Heart left ventricle (tissue), 13 donors: ENCODE measurements at regions not wholly inside any gene's neighbourhood (a gene's known extent, or its start where the extent isn't known, plus 50 kb on each side); places are given as distances from the start of the nearest gene placed in this dataset.

Experiments
- POLR2A ChIP-seq, 2 donors: fragments of 450-650 bp; IDR thresholded peaks; one replicate each; pipeline ENCODE4 v1.6.1; 2017; ENCODE audit warnings: antibody characterized with exemption in 2 of 2, mild to moderate bottlenecking in 2 of 2, moderate library complexity in 2 of 2
- TF ChIP-seq, protein P1 (sequence below), 12 donors: fragments of 200-600 bp; sonication (generic) in 4 of 12; IDR thresholded peaks; one replicate each; pipeline versions ENCODE4 v1.5.0 to v1.8.0; 2018 to 2022; ENCODE audit warnings: antibody characterized with exemption in 12 of 12, mild to moderate bottlenecking in 5 of 12
- donor health status: ischemic (EF 13 %, LVEDD 7.1; RV severe dilation, severe dysfunction).
- donor health status: DM: no; HTN: yes; CAD: no.
- donor health status: DM: no; HTN: no; CAD: no.
- donor health status: ischemic (EF 25% LVEDD 6.9; RV normal size, moderate dysfunction).
- donor health status: ischemic (EF 25% LVEDD 5.7; RV mildly dilated, moderate dysfunction).
- donor health status: ischemic (EF 35%, LVEDD 5.7; RV mildly dilated, moderate dysfunction).
- donor health status: nonischemic (EF 11% LVEDD 7.7; RV severe dilation, severe dysfunction).
- donor health status: DM: yes; HTN: yes; CAD: no.
- donor health status: PGD.
- donor health status: ischemic (EF 29% LVEDD 5.4; RV normal size, mild dysfunction).
- donor health status: nonischemic (EF 23%, LVEDD 6.1; RV moderate dilation, normal function).

DNA sequence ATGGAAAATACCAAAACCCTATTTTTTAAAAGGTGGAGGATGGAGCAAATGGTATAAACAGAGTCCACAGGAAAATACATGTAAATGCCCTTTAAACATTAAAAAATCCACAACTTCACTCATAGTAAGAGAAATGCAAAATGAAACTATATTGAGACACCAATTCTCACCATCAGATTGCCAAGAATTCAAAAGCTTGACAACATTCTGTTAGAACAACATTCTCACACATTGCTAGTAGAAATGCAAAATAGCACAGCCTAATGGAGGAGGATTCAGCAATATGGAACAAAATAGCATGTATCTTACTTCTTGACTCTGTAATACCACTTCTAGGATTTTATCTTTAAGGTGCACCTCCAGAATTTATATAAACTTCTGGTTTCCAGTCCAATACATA lies 351.8 kb downstream of the NXPE2 start:
- no peak for TF ChIP-seq POLR2A (IDR thresholded peaks at IDR 0.05)
- TF ChIP-seq, protein P1, sequence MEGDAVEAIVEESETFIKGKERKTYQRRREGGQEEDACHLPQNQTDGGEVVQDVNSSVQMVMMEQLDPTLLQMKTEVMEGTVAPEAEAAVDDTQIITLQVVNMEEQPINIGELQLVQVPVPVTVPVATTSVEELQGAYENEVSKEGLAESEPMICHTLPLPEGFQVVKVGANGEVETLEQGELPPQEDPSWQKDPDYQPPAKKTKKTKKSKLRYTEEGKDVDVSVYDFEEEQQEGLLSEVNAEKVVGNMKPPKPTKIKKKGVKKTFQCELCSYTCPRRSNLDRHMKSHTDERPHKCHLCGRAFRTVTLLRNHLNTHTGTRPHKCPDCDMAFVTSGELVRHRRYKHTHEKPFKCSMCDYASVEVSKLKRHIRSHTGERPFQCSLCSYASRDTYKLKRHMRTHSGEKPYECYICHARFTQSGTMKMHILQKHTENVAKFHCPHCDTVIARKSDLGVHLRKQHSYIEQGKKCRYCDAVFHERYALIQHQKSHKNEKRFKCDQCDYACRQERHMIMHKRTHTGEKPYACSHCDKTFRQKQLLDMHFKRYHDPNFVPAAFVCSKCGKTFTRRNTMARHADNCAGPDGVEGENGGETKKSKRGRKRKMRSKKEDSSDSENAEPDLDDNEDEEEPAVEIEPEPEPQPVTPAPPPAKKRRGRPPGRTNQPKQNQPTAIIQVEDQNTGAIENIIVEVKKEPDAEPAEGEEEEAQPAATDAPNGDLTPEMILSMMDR (IDR thresholded peaks at IDR 0.05) = no peak
